ENCODE measurements at regions not wholly inside any gene's neighbourhood (a gene's known extent, or its start where the extent isn't known, plus 50 kb on each side); places are given as distances from the start of the nearest gene placed in this dataset.

- TF ChIP-seq FOXP2 (optimal IDR thresholded peaks at IDR 0.05; ENCODE audit: borderline replicate concordance, extremely low read depth, extremely low read length, insufficient read depth) (no peak), TAF1 (IDR thresholded peaks at IDR 0.05; ENCODE audit: borderline replicate concordance, insufficient read depth, low read length) (no peak), POLR2AphosphoS5 (IDR thresholded peaks at IDR 0.05; ENCODE audit: low read depth, low read length) (no peak), REST (IDR thresholded peaks at IDR 0.05; ENCODE audit: insufficient read depth in 1 of 2, low read depth in 2 of 2, low read length in 2 of 2) (no peak), SIN3A (IDR thresholded peaks at IDR 0.05; ENCODE audit: borderline replicate concordance, insufficient read depth, low read length) (no peak)
Measured at GRCh38 chr2:6109831-6110230, 417.6 kb downstream of the SOX11 start.

DNA sequence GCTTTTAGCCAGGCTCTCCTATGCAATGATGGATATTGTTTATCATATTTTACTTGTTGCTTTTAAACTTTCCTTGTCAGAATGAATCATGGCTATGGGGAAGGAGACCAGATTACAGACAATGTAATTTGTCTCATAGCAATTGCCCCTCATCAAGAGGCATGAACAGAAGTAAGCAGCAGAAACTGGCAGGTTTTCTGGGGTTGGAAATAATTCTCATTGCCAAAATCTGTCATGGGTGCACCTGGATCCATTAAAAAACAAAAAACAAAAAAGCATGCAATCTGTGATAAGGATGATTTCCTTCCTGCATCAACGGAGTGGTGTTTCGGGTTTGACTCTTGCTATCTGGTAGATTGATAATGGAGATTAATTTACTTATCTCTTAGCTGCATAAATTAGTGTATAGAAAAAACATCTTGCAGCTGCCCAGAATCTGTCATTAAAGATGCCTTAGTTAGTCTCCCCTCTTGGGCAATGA, 419.6 kb downstream of the SOX11 start:
- TF ChIP-seq FOXP2 (optimal IDR thresholded peaks at IDR 0.05; ENCODE audit: borderline replicate concordance, extremely low read depth, extremely low read length, insufficient read depth) (no peak), SIN3A (IDR thresholded peaks at IDR 0.05; ENCODE audit: borderline replicate concordance, insufficient read depth, low read length) (no peak), TAF1 (IDR thresholded peaks at IDR 0.05; ENCODE audit: borderline replicate concordance, insufficient read depth, low read length) (no peak), POLR2AphosphoS5 (IDR thresholded peaks at IDR 0.05; ENCODE audit: low read depth, low read length) (no peak), REST (IDR thresholded peaks at IDR 0.05; ENCODE audit: insufficient read depth in 1 of 2, low read depth in 2 of 2, low read length in 2 of 2) (no peak)

DNA sequence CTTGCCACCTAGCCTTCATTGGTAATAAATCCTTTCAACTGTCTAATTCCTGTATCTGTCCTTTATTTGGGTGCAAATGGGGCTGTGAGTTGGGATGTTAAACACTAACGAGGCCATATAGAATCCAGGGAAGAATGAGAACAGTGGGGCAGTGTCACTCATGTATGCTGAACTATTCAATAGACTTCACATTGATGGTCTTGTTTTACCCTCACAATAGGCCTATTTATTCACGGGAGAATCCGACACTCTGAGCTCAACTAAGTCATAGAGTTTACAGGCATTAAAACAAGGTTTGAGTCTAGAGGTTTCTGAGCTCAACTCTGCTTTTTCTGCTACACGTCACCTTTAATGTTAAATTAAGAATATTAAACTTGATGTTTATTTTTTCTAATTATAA, 421.6 kb downstream of the SOX11 start:
- TF ChIP-seq TAF1 (IDR thresholded peaks at IDR 0.05; ENCODE audit: borderline replicate concordance, insufficient read depth, low read length), result no peak
- TF ChIP-seq FOXP2 (optimal IDR thresholded peaks at IDR 0.05; ENCODE audit: borderline replicate concordance, extremely low read depth, extremely low read length, insufficient read depth), result no peak
- TF ChIP-seq POLR2AphosphoS5 (IDR thresholded peaks at IDR 0.05; ENCODE audit: low read depth, low read length), result no peak
- no peak for TF ChIP-seq REST (IDR thresholded peaks at IDR 0.05; ENCODE audit: insufficient read depth in 1 of 2, low read depth in 2 of 2, low read length in 2 of 2)
- no peak for TF ChIP-seq SIN3A (IDR thresholded peaks at IDR 0.05; ENCODE audit: borderline replicate concordance, insufficient read depth, low read length)

DNA sequence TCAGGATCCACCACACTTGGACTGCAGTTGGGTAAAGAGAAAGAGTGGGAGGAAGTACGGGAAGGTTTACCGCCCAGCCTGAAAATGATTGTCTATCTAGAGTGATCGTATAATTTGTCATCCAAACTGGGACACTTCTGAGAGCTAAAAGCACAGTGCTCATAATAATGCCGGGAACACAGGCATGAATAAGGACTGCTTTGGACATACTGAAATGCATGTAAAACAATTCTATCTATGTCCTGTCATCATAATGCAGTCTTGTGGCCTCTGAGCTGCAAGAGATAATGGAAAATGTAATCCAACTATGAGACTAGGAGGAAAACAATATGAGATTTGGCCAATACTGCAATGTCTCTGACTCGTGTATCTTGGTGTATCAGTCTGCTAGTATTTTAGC, 435.5 kb downstream of the SOX11 start:
- TF ChIP-seq SIN3A (IDR thresholded peaks at IDR 0.05; ENCODE audit: borderline replicate concordance, insufficient read depth, low read length) (no peak), TAF1 (IDR thresholded peaks at IDR 0.05; ENCODE audit: borderline replicate concordance, insufficient read depth, low read length) (no peak), POLR2AphosphoS5 (IDR thresholded peaks at IDR 0.05; ENCODE audit: low read depth, low read length) (no peak), REST (IDR thresholded peaks at IDR 0.05; ENCODE audit: insufficient read depth in 1 of 2, low read depth in 2 of 2, low read length in 2 of 2) (no peak), FOXP2 (optimal IDR thresholded peaks at IDR 0.05; ENCODE audit: borderline replicate concordance, extremely low read depth, extremely low read length, insufficient read depth) (no peak)

GRCh38 chr2:6139142-6139541, 447.0 kb downstream of the SOX11 start:
- no peak for TF ChIP-seq SIN3A (IDR thresholded peaks at IDR 0.05; ENCODE audit: borderline replicate concordance, insufficient read depth, low read length)
- TF ChIP-seq FOXP2 (optimal IDR thresholded peaks at IDR 0.05; ENCODE audit: borderline replicate concordance, extremely low read depth, extremely low read length, insufficient read depth), result no peak
- no peak for TF ChIP-seq REST (IDR thresholded peaks at IDR 0.05; ENCODE audit: insufficient read depth in 1 of 2, low read depth in 2 of 2, low read length in 2 of 2)
- no peak for TF ChIP-seq TAF1 (IDR thresholded peaks at IDR 0.05; ENCODE audit: borderline replicate concordance, insufficient read depth, low read length)
- TF ChIP-seq POLR2AphosphoS5 (IDR thresholded peaks at IDR 0.05; ENCODE audit: low read depth, low read length), result no peak

All from PFSK-1 (cell line).